ENCODE measurements at regions not wholly inside any gene's neighbourhood (a gene's known extent, or its start where the extent isn't known, plus 50 kb on each side); places are given as distances from the start of the nearest gene placed in this dataset.

GRCh38 chr2:10964052-10964790 lies 52.5 kb downstream of the KCNF1 start:
- no peak for DNase-seq

- no peak for DNase-seq
Measured at GRCh38 chr2:10965241-10965843, 53.6 kb downstream of the KCNF1 start.

- DNase-seq, result no peak
Measured at GRCh38 chr2:10966056-10966455, 54.3 kb downstream of the KCNF1 start.

GRCh38 chr2:10966741-10967140 lies 55.0 kb downstream of the KCNF1 start:
- DNase-seq, result no peak

GRCh38 chr2:10968176-10968575 lies 56.4 kb downstream of the KCNF1 start:
- no peak for DNase-seq

- DNase-seq, result no peak
Measured at GRCh38 chr2:10970666-10971065, 58.9 kb downstream of the KCNF1 start.

- no peak for DNase-seq
Measured at GRCh38 chr2:10971161-10971887, 59.6 kb downstream of the KCNF1 start.

- no peak for DNase-seq
Measured at GRCh38 chr2:10971888-10972260, 60.1 kb downstream of the KCNF1 start.

GRCh38 chr2:10972683-10973433 lies 61.1 kb downstream of the KCNF1 start:
- DNase-seq, result no peak

GRCh38 chr2:10973766-10974165 lies 62.0 kb downstream of the KCNF1 start:
- no peak for DNase-seq

GRCh38 chr2:10977003-10977402 lies 65.3 kb downstream of the KCNF1 start:
- DNase-seq, result no peak

- DNase-seq, result no peak
Measured at GRCh38 chr2:10977621-10978020, 65.9 kb downstream of the KCNF1 start.

- no peak for DNase-seq
Measured at GRCh38 chr2:10978090-10978670, 66.4 kb downstream of the KCNF1 start.

GRCh38 chr2:10980071-10980470 lies 68.3 kb downstream of the KCNF1 start:
- DNase-seq, result no peak

GRCh38 chr2:10980886-10981425 lies 69.2 kb downstream of the KCNF1 start:
- no peak for DNase-seq

- no peak for DNase-seq
Measured at GRCh38 chr2:10981451-10981850, 69.7 kb downstream of the KCNF1 start.

GRCh38 chr2:10981941-10982431 lies 70.3 kb downstream of the KCNF1 start:
- no peak for DNase-seq

- no peak for DNase-seq
Measured at GRCh38 chr2:10982931-10983701, 71.4 kb downstream of the KCNF1 start.

GRCh38 chr2:10983711-10984110 lies 72.0 kb downstream of the KCNF1 start:
- no peak for DNase-seq

- DNase-seq, result no peak
Measured at GRCh38 chr2:10984418-10985135, 72.8 kb downstream of the KCNF1 start.

GRCh38 chr2:10985260-10985659 lies 73.5 kb downstream of the KCNF1 start:
- DNase-seq, result no peak

Data from stimulated activated CD4-positive, alpha-beta T cell treated with anti-CD3 and anti-CD28 coated beads, Interleukin-1b, Interleukin-23, amount 100 ng/mL, for 48 hours (primary cell).